Esophagus muscularis mucosa (tissue), 3 donors: ENCODE measurements at regions not wholly inside any gene's neighbourhood (a gene's known extent, or its start where the extent isn't known, plus 50 kb on each side); places are given as distances from the start of the nearest gene placed in this dataset.

Experiments
- CTCF ChIP-seq, 3 experiments: fragments of 200-600 bp in 2 of 3; fragments of 450-650 bp in 1 of 3; sonication (generic) in 2 of 3; IDR thresholded peaks; one replicate each; pipeline ENCODE4 v1.5.1; 2017 to 2019; ENCODE audit warnings: antibody characterized with exemption in 3 of 3, mild to moderate bottlenecking in 2 of 3, moderate library complexity in 1 of 3
- POLR2A ChIP-seq: fragments of 450-650 bp; IDR thresholded peaks from one replicate; pipeline ENCODE4 v1.6.1; 2017; ENCODE audit warnings: antibody characterized with exemption, moderate library complexity, mild to moderate bottlenecking, low read depth

- no peak for TF ChIP-seq CTCF (IDR thresholded peaks at IDR 0.05)
- TF ChIP-seq POLR2A, result no peak
These were observed 66.8 kb downstream of the KPNA2 start for GRCh38 chr17:68102318-68102758.
